DND-41 (cell line): ENCODE measurements at regions not wholly inside any gene's neighbourhood (a gene's known extent, or its start where the extent isn't known, plus 50 kb on each side); places are given as distances from the start of the nearest gene placed in this dataset.
"Not testable (repeated sequence)": the region's sequence is repeated elsewhere in the genome, so short reads cannot be mapped to it uniquely, and the experiment has no call there.

Source experiments
- ATAC-seq: fragments of 200-7000 bp; cut with Tn5 transposase; 3 replicates; pipeline ENCODE4 v1.9.1; 2021; ENCODE audit warnings: low read depth; ENCODE audit not compliant: insufficient read depth
- DNase-seq: peaks from one replicate; pipeline ENCODE4 v3.0.0-alpha.2; 2020
- H2AFZ ChIP-seq: 2 replicates; pipeline ENCODE4 v1.6.0; 2012; ENCODE audit warnings: low read depth, low read length
- H3K27ac ChIP-seq: 2 replicates; pipeline ENCODE4 v1.5.1; 2012; ENCODE audit warnings: low read length, inconsistent platforms
- H3K27me3 ChIP-seq: fragments of 200-600 bp; sonication (generic); 2 replicates; pipeline ENCODE4 v1.6.0; 2012; ENCODE audit warnings: low read length, mild to moderate bottlenecking, inconsistent platforms; ENCODE audit not compliant: insufficient read depth, poor library complexity
- H3K36me3 ChIP-seq: 2 replicates; pipeline ENCODE4 v1.5.1; 2012; ENCODE audit warnings: low read length, inconsistent platforms; ENCODE audit not compliant: insufficient read depth
- H3K4me1 ChIP-seq: 2 replicates; pipeline ENCODE4 v1.5.1; 2012; ENCODE audit warnings: mild to moderate bottlenecking, low read length; ENCODE audit not compliant: insufficient read depth
- H3K4me2 ChIP-seq: 2 replicates; pipeline ENCODE4 v1.6.0; 2012; ENCODE audit warnings: mild to moderate bottlenecking, moderate library complexity, low read length, inconsistent platforms; ENCODE audit not compliant: insufficient read depth
- H3K4me3 ChIP-seq, 2 experiments: fragments of 200-600 bp in 1 of 2; shearing (Covaris generic) in 1 of 2; 2 replicates each; pipeline ENCODE4 v1.5.1; 2012 to 2016; ENCODE audit warnings: inconsistent platforms in 2 of 2, low read length in 2 of 2, mild to moderate bottlenecking in 2 of 2, low read depth in 1 of 2, moderate library complexity in 1 of 2
- H3K79me2 ChIP-seq: 2 replicates; pipeline ENCODE4 v1.6.0; 2012; ENCODE audit warnings: low read length, inconsistent platforms; ENCODE audit not compliant: insufficient read depth
- H3K9ac ChIP-seq: 2 replicates; pipeline ENCODE4 v1.6.0; 2012; ENCODE audit warnings: low read depth, mild to moderate bottlenecking, inconsistent platforms, low read length, moderate library complexity
- H3K9me3 ChIP-seq: 2 replicates; pipeline ENCODE4 v1.5.1; 2012; ENCODE audit warnings: low read length, moderate library complexity, mild to moderate bottlenecking, inconsistent platforms; ENCODE audit not compliant: insufficient read depth, severe bottlenecking
- H4K20me1 ChIP-seq: 2 replicates; pipeline ENCODE4 v1.6.0; 2012; ENCODE audit warnings: low read length; ENCODE audit not compliant: insufficient read depth
- EZH2 ChIP-seq: IDR thresholded peaks from 3 replicates; pipeline ENCODE4 v1.6.1; 2012; ENCODE audit warnings: borderline replicate concordance, low read depth, mild to moderate bottlenecking, moderate library complexity, low read length, inconsistent platforms; ENCODE audit not compliant: severe bottlenecking
- TF ChIP-seq, protein P1 (sequence below): IDR thresholded peaks from 2 replicates; pipeline ENCODE4 v1.5.1; 2012; ENCODE audit warnings: borderline replicate concordance, low read length, moderate library complexity, mild to moderate bottlenecking; ENCODE audit not compliant: poor library complexity, severe bottlenecking; ENCODE audit errors: extremely low read depth

DNA sequence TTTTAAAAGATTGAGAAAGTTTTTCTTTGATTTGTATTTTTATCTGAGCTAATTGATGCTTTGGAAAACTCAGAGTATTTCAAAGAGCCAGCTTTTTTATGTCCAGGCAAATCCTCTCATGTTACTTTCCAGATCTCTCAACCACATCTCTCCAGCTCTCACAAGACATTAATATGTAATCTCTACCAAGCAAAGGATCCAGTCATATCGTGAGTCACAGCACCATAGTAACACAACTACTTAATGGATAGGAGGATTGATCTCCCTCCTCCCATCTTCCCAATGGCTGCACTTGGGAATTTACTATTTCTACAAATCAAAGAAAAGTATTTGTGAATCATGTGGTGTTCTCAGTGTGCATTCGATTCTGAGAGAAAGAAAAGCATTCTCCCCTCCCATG is 63.3 kb downstream of the POU4F1 start:
- no peaks in the 10 kb centered on the region for H3K36me3 ChIP-seq
- no peak for DNase-seq
- no peak overlapping the region for H3K4me3 ChIP-seq
- H3K4me2 ChIP-seq: no peak overlapping the region
- no peaks in the 10 kb centered on the region for H4K20me1 ChIP-seq
- peaks cover 10% of the 10 kb centered on the region for H3K27me3 ChIP-seq
- no peak overlapping the region for H3K9ac ChIP-seq
- H3K9me3 ChIP-seq: no peaks in the 10 kb centered on the region
- no peak overlapping the region for H3K27ac ChIP-seq
- no peaks in the 10 kb centered on the region for H3K4me1 ChIP-seq
- ATAC-seq: no peak
- no peak for TF ChIP-seq EZH2
- H2AFZ ChIP-seq: no peak overlapping the region
- no peaks in the 10 kb centered on the region for H3K79me2 ChIP-seq

GRCh38 chr13:78526044-78526443 is 77.3 kb downstream of the POU4F1 start:
- not testable (repeated sequence) for H3K9me3 ChIP-seq, ATAC-seq, H3K36me3 ChIP-seq, H3K4me3 ChIP-seq, H3K4me1 ChIP-seq, DNase-seq, H2AFZ ChIP-seq, H3K27me3 ChIP-seq, H4K20me1 ChIP-seq, H3K4me2 ChIP-seq, H3K79me2 ChIP-seq, H3K9ac ChIP-seq, H3K27ac ChIP-seq

DNA sequence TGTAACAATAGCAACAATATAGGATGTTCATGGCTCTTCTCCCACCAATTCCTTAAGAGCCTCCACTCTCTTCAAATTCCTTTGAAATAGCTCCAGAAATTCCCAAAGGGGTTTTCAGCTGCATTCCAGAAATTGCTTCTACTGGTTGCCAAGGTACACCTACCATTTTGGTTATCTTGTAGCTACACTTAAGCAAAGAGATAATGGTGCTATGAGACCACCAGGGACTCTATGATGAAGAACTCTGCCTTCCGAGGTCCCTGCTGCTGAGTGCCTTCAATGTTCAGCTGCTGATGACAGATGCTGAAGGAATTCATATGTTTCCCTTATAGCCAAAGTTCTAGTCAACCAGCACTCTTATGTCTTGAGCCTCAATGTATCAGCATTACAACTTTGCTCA is 78.4 kb downstream of the POU4F1 start:
- Histone ChIP-seq H2AFZ (no peak overlapping the region), H3K4me2 (no peak overlapping the region), H3K4me3 (no peak overlapping the region), H3K9me3 (no peaks in the 10 kb centered on the region), H4K20me1 (no peaks in the 10 kb centered on the region), H3K27me3 (no peaks in the 10 kb centered on the region), H3K27ac (no peak overlapping the region), H3K4me1 (no peaks in the 10 kb centered on the region), H3K36me3 (no peaks in the 10 kb centered on the region), H3K9ac (no peak overlapping the region), H3K79me2 (no peaks in the 10 kb centered on the region)
- TF ChIP-seq EZH2: no peak
- TF ChIP-seq, protein P1, sequence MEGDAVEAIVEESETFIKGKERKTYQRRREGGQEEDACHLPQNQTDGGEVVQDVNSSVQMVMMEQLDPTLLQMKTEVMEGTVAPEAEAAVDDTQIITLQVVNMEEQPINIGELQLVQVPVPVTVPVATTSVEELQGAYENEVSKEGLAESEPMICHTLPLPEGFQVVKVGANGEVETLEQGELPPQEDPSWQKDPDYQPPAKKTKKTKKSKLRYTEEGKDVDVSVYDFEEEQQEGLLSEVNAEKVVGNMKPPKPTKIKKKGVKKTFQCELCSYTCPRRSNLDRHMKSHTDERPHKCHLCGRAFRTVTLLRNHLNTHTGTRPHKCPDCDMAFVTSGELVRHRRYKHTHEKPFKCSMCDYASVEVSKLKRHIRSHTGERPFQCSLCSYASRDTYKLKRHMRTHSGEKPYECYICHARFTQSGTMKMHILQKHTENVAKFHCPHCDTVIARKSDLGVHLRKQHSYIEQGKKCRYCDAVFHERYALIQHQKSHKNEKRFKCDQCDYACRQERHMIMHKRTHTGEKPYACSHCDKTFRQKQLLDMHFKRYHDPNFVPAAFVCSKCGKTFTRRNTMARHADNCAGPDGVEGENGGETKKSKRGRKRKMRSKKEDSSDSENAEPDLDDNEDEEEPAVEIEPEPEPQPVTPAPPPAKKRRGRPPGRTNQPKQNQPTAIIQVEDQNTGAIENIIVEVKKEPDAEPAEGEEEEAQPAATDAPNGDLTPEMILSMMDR: no peak
- no peak for DNase-seq
- no peak for ATAC-seq

DNA sequence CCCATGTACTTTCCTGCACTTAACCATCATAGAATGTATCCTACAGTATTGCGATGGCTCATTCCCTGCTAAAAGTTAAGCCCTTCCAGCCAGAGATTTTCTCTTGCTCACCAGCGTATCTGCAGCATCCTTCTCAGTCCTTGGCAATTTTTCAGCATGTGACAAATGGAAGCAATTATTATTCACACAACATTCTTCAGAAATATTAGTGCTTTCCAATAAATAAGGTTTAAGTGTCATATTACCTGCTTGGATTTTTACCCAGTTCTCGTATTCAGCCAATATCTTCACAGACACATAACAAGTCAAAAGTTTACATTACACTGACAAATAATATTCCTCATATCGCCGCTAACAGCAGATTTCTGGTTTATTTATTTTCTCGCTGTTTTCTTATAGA is 82.3 kb downstream of the POU4F1 start:
- Histone ChIP-seq H3K9me3 (no peaks in the 10 kb centered on the region), H3K4me2 (no peak overlapping the region), H3K79me2 (no peaks in the 10 kb centered on the region), H3K4me3 (no peak overlapping the region), H3K27ac (no peak overlapping the region), H3K9ac (no peak overlapping the region), H3K36me3 (no peaks in the 10 kb centered on the region), H3K27me3 (no peaks in the 10 kb centered on the region), H4K20me1 (no peaks in the 10 kb centered on the region), H2AFZ (no peak overlapping the region), H3K4me1 (no peaks in the 10 kb centered on the region)
- ATAC-seq (no peak), DNase-seq (no peak)
- TF ChIP-seq EZH2: no peak
- TF ChIP-seq, protein P1: no peak

DNA sequence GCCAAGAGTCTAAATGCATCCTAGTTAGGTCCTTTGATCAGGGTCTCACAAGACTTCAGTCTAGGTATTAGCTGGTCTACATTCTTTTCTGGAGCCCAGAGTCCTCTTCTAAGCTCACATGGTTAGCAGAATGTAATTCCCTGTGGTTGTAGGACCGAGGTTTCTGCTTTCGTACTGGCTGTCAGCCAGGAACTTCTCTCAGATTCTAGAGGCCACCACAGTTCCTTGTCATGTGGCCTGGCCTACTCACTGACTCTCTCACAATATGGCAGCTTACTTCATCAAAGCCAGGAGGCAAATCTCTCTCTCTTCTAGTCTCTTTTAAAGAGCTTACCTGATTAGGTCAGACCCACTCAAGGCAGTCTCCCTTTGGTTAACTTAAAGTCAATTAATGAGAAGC is 82.9 kb downstream of the POU4F1 start:
- no peak for ATAC-seq
- DNase-seq: no peak
- Histone ChIP-seq H3K4me1 (no peaks in the 10 kb centered on the region), H3K9ac (no peak overlapping the region), H2AFZ (no peak overlapping the region), H3K9me3 (no peaks in the 10 kb centered on the region), H3K27me3 (no peaks in the 10 kb centered on the region), H3K27ac (no peak overlapping the region), H3K4me2 (no peak overlapping the region), H3K4me3 (no peak overlapping the region), H4K20me1 (no peaks in the 10 kb centered on the region), H3K36me3 (no peaks in the 10 kb centered on the region), H3K79me2 (no peaks in the 10 kb centered on the region)
- TF ChIP-seq EZH2: no peak
- TF ChIP-seq, protein P1: no peak

GRCh38 chr13:78518482-78518881 is 84.9 kb downstream of the POU4F1 start:
- H3K9ac ChIP-seq, H3K27ac ChIP-seq, H4K20me1 ChIP-seq, H3K4me2 ChIP-seq, H3K27me3 ChIP-seq, H3K36me3 ChIP-seq, H3K4me3 ChIP-seq, H2AFZ ChIP-seq, DNase-seq, H3K4me1 ChIP-seq, H3K9me3 ChIP-seq, ATAC-seq, H3K79me2 ChIP-seq: not testable (repeated sequence)
